KMS-11 (cell line): ENCODE measurements at regions not wholly inside any gene's neighbourhood (a gene's known extent, or its start where the extent isn't known, plus 50 kb on each side); places are given as distances from the start of the nearest gene placed in this dataset.

ENCODE experiments used
- H2AFZ ChIP-seq: fragments of 200-600 bp; sonication (generic); 2 replicates; pipeline ENCODE4 v1.6.1; 2016; ENCODE audit warnings: antibody characterized with exemption, mixed run types, low read depth
- H3K27ac ChIP-seq: fragments of 200-600 bp; sonication (generic); 2 replicates; pipeline ENCODE4 v1.6.1; 2016; ENCODE audit warnings: mild to moderate bottlenecking, mixed run types
- H3K27me3 ChIP-seq: fragments of 200-600 bp; sonication (generic); 2 replicates; pipeline ENCODE4 v1.6.1; 2017; ENCODE audit warnings: mild to moderate bottlenecking, low read depth, mixed run types, moderate library complexity; ENCODE audit not compliant: insufficient read depth
- H3K36me3 ChIP-seq: fragments of 200-600 bp; sonication (generic); 2 replicates; pipeline ENCODE4 v1.6.1; 2017; ENCODE audit warnings: mild to moderate bottlenecking, mixed run types; ENCODE audit not compliant: insufficient read depth
- H3K4me1 ChIP-seq: fragments of 200-600 bp; sonication (generic); 2 replicates; pipeline ENCODE4 v1.6.1; 2016; ENCODE audit warnings: mild to moderate bottlenecking, low read depth, mixed run types; ENCODE audit not compliant: poor library complexity, severe bottlenecking
- H3K4me2 ChIP-seq: fragments of 200-600 bp; sonication (generic); 2 replicates; pipeline ENCODE4 v1.7.0; 2016; ENCODE audit warnings: mild to moderate bottlenecking, mixed run types
- H3K4me3 ChIP-seq: fragments of 200-600 bp; sonication (generic); IDR thresholded peaks from 2 replicates; pipeline ENCODE4 v1.6.1; 2017; ENCODE audit warnings: low read depth, low read length, mixed read lengths; ENCODE audit not compliant: insufficient read depth
- H3K79me2 ChIP-seq: fragments of 200-600 bp; sonication (generic); 2 replicates; pipeline ENCODE4 v1.6.1; 2016; ENCODE audit warnings: low read depth, mixed run types; ENCODE audit not compliant: insufficient read depth
- H3K9ac ChIP-seq: fragments of 200-600 bp; sonication (generic); 2 replicates; pipeline ENCODE4 v1.6.1; 2016; ENCODE audit warnings: mild to moderate bottlenecking, mixed run types
- H4K20me1 ChIP-seq: fragments of 200-600 bp; sonication (generic); 2 replicates; pipeline ENCODE4 v1.6.1; 2016; ENCODE audit warnings: mild to moderate bottlenecking, mixed run types; ENCODE audit not compliant: insufficient read depth
- TF ChIP-seq, protein P1 (sequence below): fragments of 200-600 bp; sonication (generic); conservative IDR thresholded peaks from 2 replicates; pipeline ENCODE4 v1.6.1; 2017; ENCODE audit warnings: low read depth, mild to moderate bottlenecking, antibody characterized with exemption, low read length, moderate library complexity, mixed read lengths

DNA sequence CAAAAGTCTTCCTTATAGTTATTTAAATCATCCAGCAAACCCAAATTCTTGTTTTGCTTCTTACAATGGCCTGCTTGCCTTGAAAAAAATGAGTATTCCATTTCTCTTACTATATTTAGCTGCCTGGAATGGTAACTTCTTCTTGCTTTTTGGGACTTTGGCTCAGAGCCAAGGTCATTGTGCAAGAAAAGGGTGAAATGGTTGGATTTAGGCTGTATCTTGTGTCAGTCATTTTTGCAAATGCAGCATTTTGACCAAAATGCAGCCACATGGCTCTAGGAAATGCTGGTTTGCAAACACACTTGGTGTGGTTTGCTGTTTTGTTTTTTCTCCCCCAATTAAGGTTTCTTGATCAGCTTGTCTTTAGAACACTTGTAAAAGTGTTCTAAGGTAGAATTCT is 133.3 kb upstream of the ELL2 start:
- H2AFZ ChIP-seq: no peak overlapping the region
- H3K27me3 ChIP-seq: no peaks in the 10 kb centered on the region
- H3K4me2 ChIP-seq: no peak overlapping the region
- no peaks in the 10 kb centered on the region for H3K4me1 ChIP-seq
- H4K20me1 ChIP-seq: no peaks in the 10 kb centered on the region
- H3K9ac ChIP-seq: no peak overlapping the region
- no peak overlapping the region for H3K27ac ChIP-seq
- no peaks in the 10 kb centered on the region for H3K79me2 ChIP-seq
- TF ChIP-seq, protein P1, sequence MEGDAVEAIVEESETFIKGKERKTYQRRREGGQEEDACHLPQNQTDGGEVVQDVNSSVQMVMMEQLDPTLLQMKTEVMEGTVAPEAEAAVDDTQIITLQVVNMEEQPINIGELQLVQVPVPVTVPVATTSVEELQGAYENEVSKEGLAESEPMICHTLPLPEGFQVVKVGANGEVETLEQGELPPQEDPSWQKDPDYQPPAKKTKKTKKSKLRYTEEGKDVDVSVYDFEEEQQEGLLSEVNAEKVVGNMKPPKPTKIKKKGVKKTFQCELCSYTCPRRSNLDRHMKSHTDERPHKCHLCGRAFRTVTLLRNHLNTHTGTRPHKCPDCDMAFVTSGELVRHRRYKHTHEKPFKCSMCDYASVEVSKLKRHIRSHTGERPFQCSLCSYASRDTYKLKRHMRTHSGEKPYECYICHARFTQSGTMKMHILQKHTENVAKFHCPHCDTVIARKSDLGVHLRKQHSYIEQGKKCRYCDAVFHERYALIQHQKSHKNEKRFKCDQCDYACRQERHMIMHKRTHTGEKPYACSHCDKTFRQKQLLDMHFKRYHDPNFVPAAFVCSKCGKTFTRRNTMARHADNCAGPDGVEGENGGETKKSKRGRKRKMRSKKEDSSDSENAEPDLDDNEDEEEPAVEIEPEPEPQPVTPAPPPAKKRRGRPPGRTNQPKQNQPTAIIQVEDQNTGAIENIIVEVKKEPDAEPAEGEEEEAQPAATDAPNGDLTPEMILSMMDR: no peak
- H3K36me3 ChIP-seq: no peaks in the 10 kb centered on the region
- H3K4me3 ChIP-seq: no peak overlapping the region

DNA sequence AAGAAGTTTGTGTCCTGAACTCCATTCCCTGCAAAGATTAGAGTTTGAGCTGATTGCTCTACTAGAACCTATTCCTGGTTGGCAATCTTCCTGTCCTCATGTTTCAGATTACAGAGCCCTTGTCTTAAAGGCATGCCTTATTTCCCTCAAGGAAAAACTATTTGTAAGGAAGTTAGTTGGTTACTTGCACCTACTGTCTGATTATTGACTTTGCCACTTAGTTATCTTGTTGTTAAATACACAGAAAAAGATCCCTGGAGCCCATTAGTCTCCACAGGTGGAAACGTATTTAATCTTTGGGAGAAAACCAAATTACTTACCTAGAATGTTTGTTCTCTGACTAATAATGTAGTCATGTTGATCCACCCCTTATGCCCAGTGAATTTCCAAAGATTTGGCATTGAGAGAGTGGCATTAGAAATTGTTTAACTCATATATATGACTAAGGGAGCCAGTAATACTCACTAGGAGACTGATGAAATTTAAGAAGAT is 132.3 kb upstream of the ELL2 start:
- Histone ChIP-seq H3K27me3 (no peaks in the 10 kb centered on the region), H3K4me3 (no peak overlapping the region), H4K20me1 (no peaks in the 10 kb centered on the region), H3K4me1 (no peaks in the 10 kb centered on the region), H3K36me3 (no peaks in the 10 kb centered on the region), H3K4me2 (no peak overlapping the region), H3K9ac (no peak overlapping the region), H2AFZ (no peak overlapping the region), H3K79me2 (no peaks in the 10 kb centered on the region), H3K27ac (no peak overlapping the region)
- TF ChIP-seq, protein P1: no peak

DNA sequence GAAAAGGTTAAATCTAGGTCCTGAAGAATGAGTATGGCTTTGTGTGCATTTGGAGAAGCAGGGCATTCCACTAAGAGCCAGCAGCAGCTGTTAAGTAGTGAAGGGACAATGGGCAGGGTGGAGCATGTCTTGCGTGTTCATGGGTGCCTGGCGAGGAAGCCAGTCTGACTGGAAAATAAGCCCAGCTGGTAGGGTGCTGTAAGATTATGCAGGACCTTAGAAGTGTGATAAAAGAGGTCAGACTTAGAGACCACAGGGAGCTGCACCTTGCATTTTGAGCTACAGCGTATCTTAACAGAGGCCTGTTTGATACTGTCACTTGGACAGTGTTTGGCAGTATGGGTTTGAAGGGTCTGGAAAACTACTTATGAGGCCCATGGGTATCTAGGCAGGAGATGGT is 131.7 kb upstream of the ELL2 start:
- H3K79me2 ChIP-seq: no peaks in the 10 kb centered on the region
- no peaks in the 10 kb centered on the region for H3K27me3 ChIP-seq
- no peak overlapping the region for H2AFZ ChIP-seq
- H3K4me1 ChIP-seq: no peaks in the 10 kb centered on the region
- H3K9ac ChIP-seq: no peak overlapping the region
- H3K27ac ChIP-seq: no peak overlapping the region
- H3K36me3 ChIP-seq: no peaks in the 10 kb centered on the region
- H3K4me3 ChIP-seq: no peak overlapping the region
- TF ChIP-seq, protein P1: no peak
- H4K20me1 ChIP-seq: no peaks in the 10 kb centered on the region
- H3K4me2 ChIP-seq: no peak overlapping the region

DNA sequence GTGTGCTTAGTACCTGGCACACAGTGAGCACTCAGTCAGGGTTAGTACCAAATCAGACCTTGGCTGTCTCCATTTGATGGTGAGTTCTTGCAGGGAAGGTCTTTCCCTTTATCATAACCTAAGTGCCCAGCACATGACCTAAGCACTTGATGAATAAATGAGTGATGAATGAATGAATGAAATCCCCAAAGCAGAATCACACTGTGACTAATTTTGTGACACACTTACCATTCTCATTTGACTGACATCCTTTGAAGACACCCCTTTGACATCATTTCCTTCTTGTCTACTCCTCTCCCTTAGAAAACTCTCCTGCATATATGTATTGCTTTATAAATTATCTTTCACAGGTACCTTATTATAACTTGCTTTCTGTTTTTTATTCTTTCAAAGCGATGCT is 130.2 kb upstream of the ELL2 start:
- Histone ChIP-seq H3K27ac (no peak overlapping the region), H3K27me3 (no peaks in the 10 kb centered on the region), H4K20me1 (no peaks in the 10 kb centered on the region), H3K4me1 (no peaks in the 10 kb centered on the region), H3K4me2 (no peak overlapping the region), H3K9ac (no peak overlapping the region), H3K79me2 (no peaks in the 10 kb centered on the region), H2AFZ (no peak overlapping the region), H3K4me3 (no peak overlapping the region), H3K36me3 (no peaks in the 10 kb centered on the region)
- TF ChIP-seq, protein P1: no peak
